Neural progenitor cell (in vitro differentiated cells): ENCODE measurements at regions not wholly inside any gene's neighbourhood (a gene's known extent, or its start where the extent isn't known, plus 50 kb on each side); places are given as distances from the start of the nearest gene placed in this dataset.

Experiments used
- EZH2 ChIP-seq: fragments of 200-600 bp; sonication (generic); IDR thresholded peaks from 2 replicates; pipeline ENCODE4 v1.6.1; 2017; ENCODE audit warnings: antibody characterized with exemption, mild to moderate bottlenecking, moderate library complexity
- TF ChIP-seq, protein P1 (sequence below): fragments of 200-600 bp; sonication (generic); IDR thresholded peaks from 2 replicates; pipeline ENCODE4 v1.5.1; 2017; ENCODE audit warnings: antibody characterized with exemption, mild to moderate bottlenecking

DNA sequence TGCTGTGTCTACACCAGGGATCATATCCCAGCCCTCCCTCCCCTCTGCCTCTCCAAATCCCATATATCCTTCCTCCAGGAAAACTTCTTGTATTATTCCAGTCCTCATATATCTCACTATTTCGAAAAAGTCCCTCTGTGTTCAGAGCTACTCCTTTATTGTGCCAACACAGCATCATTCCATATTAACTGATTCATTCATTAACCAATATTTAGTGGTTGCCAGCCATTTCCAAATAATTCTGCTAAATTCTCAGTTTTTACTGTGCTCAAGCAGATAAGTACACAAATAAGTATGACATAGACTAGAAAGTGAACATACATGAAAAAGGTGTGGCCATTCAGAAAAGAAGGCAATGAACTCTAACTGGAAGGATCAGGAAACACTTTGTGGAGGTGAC, 241.6 kb upstream of the DUSP10 start:
- TF ChIP-seq, protein P1, sequence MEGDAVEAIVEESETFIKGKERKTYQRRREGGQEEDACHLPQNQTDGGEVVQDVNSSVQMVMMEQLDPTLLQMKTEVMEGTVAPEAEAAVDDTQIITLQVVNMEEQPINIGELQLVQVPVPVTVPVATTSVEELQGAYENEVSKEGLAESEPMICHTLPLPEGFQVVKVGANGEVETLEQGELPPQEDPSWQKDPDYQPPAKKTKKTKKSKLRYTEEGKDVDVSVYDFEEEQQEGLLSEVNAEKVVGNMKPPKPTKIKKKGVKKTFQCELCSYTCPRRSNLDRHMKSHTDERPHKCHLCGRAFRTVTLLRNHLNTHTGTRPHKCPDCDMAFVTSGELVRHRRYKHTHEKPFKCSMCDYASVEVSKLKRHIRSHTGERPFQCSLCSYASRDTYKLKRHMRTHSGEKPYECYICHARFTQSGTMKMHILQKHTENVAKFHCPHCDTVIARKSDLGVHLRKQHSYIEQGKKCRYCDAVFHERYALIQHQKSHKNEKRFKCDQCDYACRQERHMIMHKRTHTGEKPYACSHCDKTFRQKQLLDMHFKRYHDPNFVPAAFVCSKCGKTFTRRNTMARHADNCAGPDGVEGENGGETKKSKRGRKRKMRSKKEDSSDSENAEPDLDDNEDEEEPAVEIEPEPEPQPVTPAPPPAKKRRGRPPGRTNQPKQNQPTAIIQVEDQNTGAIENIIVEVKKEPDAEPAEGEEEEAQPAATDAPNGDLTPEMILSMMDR = no peak
- no peak for TF ChIP-seq EZH2
